Inflammatory macrophage (primary cell): ENCODE measurements at regions not wholly inside any gene's neighbourhood (a gene's known extent, or its start where the extent isn't known, plus 50 kb on each side); places are given as distances from the start of the nearest gene placed in this dataset.
"Not testable (repeated sequence)": the region's sequence is repeated elsewhere in the genome, so short reads cannot be mapped to it uniquely, and the experiment has no call there.

Source experiments
- DNase-seq, 2 donors: peaks; one replicate each; pipeline ENCODE4 v3.0.0-alpha.2; 2020 to 2022

DNA sequence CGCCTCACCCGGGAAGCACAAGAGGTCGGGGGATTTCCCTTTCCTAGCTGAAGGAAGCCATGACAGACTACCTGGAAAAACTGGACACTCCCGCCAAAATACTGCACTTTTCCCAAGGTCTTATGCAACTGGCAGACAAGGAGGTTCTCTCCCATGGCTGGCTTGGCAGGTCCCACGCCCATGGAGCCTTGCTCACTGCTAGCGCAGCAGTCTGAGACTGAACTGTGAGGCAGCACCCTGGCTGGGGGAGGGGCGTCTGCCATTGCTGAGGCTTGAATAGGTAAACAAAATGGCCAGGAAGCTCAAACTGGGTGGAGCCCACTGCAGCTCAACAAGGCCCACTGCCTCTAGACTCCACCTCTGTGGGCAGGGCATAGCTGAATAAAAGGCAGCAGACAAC is 92.1 kb downstream of the C4BPA start:
- not testable (repeated sequence) for DNase-seq

DNA sequence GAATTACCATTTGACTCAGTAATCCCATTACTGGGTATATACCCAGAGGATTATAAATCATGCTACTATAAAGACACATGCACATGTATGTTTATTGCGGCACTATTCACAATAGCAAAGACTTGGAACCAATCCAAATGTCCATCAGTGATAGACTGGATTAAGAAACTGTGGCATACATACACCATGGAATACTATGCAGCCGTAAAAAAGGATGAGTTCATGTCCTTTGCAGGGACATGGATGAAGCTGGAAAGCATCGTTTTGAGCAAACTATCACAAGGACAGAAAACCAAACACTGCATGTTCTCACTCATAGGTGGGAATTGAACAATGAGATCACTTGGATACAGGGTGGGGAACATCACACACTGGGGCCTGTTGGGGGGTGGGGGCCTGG is 97.5 kb downstream of the C4BPA start:
- not testable (repeated sequence) for DNase-seq

DNA sequence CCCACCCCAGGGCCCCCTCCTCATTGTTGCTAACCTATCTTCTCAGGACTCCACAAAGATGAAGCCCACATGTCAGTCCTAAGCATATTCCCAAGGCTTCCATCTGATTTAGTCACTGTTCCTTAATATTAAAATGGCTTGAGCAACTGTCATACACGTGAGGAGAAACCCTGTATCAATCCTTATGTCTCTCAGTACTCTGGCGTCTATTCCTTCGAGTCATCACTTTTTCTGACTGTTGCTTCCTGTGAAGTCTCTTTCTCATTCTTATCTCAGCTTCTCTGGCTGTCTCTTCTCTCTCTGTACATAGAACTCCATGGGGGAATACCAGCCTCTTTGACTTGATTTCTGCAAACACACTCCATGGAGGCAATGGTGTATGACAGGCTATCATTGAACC is 98.4 kb downstream of the C4BPA start:
- no peak for DNase-seq

DNA sequence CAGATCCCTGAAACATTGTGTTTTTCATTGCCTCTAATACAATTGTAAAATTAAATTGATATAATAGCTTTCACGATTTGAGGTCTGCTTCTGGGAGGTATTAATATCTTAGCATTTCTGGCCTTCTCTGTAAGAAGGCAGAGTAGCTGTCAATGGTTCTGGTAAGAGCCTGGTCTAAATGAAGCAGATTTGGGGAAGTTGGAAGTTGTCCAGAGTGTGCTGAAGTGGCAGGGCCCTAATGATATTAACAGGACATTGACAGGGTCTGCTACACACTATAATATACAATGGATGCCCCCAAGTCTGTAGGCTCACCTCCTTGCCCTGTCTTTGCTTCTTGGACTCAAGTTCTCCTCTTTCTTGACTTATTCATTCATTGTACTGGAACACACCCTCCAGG is 99.5 kb downstream of the C4BPA start:
- DNase-seq, result peak; percentile 11 to 20

DNA sequence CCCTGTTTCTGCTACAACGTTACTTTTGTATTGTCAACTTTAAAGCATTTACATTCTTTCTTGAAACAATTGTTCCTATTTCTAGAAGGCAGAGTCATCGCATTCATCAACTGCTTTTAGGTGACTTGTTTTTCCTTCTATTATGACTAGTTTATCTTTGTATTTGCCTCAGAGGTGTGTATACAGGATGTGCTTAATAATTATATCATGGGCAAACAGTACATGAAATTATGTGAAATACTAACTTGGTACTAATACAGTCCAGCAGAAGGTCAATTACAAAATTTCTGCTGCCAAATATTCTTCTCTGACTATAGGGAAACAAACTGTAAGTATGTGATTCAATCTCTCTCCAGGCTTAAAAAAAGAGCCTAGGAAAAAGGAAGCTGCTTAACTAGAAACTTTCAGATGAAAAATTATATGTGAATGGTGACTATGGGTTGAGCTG is 101.6 kb downstream of the C4BPA start:
- peak; percentile 56 to 74 for DNase-seq

DNA sequence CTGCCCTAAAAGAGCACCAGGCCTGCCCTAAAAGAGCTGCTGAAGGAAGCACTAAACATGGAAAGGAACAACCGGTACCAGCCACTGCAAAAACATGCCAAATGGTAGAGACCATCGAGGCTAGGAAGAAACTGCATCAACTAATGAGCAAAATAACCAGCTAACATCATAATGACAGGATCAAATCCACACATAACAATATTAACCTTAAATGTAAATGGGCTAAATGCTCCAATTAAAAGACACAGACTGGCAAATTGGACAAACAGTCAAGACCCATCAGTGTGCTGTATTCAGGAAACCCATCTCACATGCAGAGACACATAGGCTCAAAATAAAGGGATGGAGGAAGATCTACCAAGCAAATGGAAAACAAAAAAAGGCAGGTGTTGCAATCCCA is 104.7 kb downstream of the C4BPA start:
- not testable (repeated sequence) for DNase-seq

DNA sequence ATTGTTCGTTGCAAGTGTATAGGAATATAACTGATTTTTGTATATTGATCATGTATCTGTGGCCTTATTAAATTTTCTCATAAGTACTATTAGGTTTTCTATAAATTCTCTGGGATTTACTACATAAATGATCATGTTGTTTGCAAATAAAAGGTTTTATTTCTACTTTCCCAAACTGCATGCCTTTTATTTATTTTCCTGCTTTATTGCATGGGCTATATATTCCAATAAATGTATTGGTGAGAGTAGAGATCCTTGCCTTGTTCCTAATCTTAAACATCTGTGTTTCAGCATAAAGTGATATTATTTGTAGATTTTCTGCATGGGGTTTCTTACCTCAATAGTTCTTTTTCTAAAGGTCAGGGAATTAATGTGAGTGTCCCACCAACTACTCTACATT is 107.0 kb upstream of the CD55 start:
- no peak for DNase-seq

DNA sequence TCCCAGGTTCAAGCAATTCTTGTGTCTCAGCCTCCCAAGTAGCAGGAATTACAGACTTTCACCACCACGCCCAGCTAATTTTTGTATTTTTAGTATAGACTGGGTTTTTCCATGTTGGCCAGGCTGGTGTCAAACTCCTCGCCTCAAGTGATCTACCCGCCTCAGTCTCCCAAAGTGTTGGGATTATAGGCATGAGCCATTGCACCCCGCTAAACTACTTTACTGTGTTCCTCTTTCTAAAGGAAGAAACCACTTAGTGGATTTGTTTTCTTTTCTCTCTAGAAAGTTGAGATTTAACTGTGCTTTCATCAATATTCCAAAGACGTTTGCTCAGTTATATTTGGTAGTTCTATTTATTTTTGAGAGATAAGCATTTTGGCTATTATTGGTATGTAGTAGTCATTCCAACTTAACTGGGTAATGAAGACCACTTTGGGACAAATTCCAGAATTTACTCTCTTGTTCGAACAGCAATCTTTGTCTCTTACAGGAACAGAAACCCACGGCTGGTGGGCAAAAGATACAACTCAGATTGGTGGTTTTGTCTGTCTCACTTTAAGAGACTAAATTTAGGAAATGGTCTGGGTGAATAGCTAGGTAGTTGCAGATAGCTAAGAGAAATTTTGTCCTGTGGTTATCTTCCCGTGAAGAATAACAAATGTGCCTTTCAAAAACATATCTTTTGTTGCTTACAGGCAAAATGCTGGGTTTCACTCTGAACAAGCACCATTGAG is 103.5 kb upstream of the CD55 start:
- no peak for DNase-seq

DNA sequence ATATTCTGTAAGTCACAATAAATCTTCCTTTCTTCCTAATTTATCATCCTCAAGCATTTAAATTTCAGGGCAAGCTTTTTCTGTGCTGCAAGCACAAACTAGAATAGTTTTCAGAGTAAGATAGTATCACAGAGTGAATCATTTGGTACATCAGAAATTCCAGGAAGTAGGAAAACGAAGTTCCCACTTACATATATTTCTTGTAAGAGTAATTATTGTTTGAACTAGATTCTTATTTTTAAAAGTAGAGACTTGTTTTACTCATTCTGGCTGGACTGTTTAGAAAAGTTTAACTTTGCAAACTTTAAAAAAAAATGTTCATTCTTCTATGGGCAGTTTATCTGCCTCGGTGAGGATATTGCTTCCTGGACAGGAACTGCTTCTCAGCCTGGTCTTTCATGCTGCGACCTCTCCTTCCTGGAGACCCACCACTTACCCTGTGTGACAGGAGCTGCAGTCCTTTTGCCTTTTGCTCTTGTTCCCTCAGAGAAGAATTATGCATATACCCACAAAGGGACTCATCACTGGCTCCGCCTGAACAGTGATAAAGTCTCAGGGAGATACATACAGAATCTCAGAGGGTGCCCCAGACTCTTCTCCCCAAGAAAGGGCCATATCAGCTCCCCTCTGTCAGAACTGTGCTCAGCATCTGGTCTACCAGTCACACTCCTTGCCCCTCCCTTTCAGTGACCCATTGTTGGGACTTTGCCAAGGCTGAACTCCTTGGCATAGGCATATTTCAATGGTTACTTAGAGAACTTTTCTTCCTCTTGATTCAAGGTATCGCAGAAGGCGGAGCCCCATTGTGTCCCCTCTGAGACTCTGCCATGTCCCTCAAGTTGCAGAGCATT is 102.7 kb upstream of the CD55 start:
- no peak for DNase-seq

DNA sequence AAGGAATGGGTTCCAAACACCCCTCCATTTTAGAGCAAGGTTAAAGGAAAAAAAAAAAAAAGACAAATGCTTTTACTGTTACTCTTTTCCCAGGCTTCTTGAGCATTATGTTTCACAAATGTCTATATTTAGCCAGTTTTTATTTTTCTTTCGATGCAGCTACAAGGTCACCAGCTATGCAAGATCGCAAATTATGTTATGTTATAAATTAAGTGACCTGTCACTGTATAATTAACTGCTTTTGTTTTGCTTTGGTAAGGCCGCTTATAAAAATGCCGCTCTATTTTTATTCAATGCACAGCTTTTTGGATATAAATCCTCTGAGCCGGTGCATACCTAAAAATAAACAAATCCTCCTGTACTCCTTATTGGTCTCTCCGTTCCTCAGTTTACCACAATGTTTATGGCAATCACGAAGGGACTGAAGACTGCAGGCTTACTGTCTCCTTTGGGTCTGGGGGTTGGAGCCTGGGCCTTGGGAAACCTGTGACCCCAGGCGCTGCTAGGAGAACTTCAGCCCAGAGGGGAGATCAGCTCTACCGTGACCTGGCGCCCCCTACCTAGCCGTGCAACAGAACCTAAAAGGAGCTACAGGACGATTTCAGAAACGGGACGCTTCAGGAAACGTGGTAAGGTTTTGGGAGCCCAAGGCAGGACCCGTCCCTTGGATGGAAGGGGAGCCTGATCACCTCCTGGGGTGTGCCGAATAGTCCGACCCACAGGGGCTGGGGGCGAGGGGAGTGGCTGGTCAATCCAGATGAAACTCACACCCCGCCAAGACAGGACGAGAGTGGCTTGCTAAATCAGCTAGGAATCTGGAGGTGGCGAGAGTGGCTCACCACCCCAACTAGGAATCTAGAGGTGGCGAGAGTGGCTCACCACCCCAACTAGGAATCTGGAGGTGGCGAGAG is 101.2 kb upstream of the CD55 start:
- no peak for DNase-seq

DNA sequence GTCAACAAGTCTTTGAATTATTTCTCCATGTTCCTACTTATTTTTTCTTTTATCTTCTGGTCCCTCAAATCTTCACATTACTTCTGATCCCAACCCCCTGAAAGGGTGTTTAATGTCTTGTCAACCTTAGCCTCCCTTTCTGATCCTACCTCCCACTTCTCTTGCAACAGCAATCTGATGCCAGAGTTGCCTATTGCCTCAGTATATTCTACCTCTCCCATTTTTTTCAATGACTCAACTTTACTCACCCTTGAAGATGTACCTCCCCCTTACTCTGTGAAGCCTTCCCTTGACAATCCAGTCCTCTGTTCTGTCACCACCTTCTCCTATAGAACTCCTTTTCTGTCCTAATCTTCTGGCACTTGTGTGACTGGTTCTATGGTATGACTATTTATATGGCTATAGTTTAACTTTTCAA is 99.5 kb upstream of the CD55 start:
- peak in 1 of 2 donors; percentile 17 for DNase-seq

DNA sequence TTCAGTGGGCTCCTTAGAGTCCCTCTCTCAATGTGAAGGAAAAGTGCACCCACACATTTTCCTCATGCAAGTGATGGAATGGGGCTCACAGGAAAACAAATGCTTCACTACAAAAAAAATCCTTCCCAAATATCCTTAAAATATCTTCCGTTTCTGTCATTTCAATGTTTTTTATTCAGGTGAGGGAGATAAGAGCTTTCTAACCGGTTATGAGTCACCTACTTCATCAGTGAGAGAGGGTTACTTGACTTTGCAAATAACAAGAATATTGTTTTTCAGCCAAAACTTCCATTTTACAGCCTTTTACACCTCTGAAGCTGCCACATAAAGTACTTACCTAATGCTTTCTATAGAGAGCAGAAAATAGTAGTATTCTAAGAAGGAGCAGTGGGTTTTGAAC is 98.3 kb upstream of the CD55 start:
- no peak for DNase-seq

DNA sequence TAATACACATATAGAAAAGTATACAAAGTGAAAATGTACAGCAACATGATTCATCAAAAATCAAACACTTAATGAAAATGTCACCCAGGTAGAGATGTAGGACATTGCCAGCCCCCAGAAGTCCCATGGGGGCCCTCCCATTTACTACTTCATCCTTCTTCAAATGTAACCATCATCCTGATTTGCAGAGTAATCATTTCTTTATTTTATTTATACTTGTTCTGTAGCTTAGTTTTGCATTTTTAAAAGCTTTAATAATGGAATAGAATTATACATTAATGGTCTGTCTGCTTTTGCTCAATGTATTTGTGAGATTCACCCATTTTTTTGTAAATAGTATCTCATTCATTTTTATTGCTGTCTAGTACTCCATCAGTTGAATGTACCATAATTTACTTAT is 96.8 kb upstream of the CD55 start:
- no peak for DNase-seq

DNA sequence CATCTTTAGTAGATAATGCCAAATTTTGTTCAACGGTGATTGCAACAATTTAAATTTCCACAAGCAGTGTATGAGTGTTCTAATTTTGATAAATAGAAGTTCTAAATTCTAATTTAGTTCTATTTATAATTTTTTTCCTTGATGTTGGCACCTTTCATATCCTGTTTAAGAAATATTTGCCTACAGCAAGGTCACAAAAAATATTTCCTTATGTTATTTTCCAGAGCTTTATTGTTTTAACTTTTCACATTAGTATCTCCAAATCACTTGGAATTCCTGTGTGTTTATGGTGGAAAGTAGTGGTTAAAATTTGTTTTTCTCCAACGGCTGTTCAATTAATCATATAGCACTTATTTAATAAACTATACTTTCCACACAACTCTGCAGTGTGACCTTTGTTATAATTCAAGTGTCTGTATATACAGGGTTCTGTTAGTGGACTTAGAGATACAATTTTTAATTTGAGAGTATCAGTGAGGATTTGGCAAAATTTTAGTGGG is 94.3 kb upstream of the CD55 start:
- no peak for DNase-seq

DNA sequence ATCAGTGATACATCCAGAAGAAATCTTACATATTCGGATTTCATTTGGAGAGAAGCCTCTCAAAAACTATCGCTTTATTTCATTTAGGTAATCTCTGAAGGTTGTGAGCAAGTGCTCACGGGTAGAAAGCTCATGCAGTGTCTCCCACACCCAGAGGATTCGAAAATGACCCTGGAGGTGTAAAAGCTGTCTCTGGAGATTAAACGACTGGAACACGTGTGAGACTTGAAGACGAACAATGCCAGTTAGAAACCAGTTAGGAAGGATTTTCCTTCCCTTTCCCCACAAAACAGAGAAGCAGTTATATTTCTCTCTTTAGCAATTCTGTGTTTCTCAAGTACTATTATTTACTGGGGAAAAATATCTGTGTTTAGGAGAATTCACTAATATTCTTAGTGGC is 92.5 kb upstream of the CD55 start:
- DNase-seq, result no peak

DNA sequence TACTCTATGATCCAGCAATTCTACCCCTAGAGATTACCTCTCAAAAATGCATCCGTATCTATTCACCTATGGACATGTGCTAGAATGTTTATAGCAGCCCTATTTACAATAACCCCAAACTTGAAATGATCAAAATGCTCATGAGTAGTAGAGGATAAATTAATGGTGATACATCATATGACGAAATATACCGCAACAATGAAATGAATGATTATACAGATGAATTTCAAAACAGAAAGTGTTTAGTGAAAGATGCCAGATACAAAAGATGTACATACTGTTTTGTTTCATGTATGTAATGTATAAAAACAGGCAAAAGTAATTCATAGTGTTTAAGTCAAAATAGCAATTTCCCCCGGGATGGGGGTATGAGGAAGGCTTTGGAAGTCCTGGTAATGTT is 91.0 kb upstream of the CD55 start:
- no peak for DNase-seq

DNA sequence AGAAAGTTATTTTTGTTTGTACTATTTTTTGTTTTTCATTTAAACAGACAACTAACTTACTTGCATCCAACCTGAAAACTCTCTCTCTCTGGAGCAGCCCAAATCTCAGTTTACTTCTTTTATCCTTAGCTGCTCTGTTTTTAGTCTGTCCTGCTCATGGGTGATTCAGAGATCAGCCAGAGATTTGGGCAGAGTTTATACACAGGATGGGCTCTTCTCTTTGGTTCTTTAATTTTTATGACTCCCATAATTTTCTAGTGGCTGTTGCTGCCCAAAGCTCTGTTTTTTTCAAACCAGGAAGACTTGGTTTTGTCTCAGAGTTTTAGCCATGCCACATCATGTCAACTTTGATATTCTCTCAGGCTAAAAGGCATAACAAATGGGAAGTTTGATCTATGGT is 86.8 kb upstream of the CD55 start:
- no peak for DNase-seq

DNA sequence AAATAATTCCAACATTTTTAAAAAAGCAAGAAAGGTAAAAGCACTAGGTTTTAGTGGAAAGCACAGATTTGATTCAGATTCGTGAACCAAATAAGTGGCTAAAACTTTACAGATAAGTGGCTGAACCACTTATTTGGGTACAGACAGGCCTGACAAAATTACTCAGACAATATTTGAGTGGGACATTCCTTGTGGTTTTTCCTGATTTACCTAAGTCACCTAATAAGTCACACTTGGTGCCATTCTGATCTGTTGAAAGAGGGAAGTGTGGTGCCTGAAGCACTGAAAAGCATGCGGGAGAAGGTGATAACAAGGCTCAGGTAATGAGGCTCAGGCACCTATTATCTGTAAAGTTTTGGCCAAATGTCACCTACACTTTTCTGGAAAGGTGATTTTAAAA is 81.6 kb upstream of the CD55 start:
- no peak for DNase-seq

DNA sequence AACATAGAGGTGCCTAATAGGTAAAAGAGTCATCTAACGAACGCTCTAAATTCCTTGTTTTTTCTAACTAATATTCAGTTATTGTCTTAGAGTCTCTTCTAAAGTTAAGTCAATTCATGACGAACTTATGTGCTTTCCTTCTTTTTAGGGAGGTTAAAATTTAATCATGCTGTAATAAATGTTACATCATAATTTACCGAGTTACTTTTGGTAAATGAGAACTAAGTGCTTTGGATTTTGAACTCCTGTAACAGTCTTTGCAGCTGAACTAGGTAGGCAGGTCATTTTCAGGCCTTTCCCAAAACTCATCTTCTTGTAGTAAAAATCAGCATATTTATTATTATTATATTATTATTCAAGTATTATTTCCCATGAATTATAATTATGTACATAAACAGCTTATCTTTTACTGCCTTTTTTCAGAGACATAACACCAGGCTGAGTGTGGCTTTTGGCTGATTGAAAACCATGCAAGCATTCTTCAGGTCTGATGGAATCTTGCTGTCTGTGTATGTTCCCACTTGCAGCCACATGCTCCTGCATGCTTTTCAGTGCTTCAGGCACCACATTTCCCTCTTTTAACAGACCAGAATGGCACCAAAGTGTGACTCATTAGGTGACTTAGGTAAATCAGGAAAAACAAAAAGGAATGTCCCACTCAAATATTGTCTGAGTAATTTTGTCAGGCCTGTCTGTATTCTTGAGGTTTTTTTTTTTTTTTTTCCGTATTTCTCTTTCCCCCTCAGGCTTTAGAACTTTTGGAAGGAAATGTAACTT is 81.0 kb upstream of the CD55 start:
- DNase-seq, result peak in 1 of 2 donors; percentile 5

DNA sequence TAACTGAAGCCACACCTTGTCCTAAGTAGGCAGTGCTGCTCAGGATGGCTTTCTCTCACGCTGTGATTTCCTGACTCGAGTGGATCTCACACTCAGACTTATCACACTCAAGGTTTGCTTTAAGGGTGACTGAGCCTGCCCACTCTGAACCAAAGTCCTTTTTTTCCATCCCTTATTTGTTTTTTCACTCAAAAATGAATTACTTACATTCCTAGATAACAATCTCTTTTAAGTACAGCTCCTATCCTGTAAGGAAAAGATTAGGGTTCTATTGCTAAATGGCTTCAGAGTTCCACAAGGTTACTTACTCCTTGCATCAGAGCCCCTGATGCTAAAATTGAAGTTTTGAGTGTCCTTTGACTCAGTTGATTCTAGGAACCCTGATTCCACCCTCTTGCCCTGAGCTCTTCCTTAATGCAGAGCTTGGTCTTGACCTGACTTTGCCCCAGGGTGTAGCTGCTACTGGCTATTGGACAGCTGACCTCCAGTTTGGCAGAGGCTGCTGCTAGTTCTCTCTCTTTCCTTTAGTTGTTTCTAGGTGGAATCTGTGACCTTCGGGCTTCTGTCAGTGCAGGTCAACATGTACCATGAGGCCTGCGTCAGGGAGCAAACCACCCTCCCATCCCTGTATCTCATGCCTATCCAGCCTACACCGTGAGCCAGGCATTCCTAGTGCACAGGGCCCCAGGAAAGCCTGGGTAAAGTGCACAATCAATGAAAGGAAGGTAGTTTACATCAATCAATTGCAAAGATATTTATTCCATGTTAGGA is 80.1 kb upstream of the CD55 start:
- no peak for DNase-seq
